ENCODE measurements at regions not wholly inside any gene's neighbourhood (a gene's known extent, or its start where the extent isn't known, plus 50 kb on each side); places are given as distances from the start of the nearest gene placed in this dataset.

DNA sequence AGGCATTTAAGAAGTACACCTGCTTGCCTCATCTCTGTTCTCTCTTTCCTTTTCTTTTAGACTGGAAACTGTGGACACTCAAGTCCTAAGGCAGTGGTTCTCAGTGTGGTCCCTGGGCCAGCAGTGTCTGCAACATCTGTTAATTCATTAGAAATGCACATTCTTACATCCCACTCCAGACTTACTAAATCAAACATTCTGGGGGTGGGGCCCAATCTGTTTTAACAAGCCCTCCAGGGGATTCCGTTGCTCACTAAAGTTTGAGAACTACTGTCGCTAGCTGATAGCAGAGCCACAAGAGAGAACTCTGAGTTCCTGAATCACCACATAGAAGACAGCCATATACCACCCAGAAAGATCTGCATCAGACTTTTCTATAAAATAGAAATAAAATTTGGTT, 430.6 kb downstream of the BCOR start:
- no peaks in the 10 kb centered on the region for H3K9me2 ChIP-seq (ENCODE audit: insufficient read depth, low read length)
- no peak overlapping the region for H3K9ac ChIP-seq (ENCODE audit: low read length)
- no peak overlapping the region for H3K4me2 ChIP-seq (ENCODE audit: low read length)
- no peaks in the 10 kb centered on the region for H3F3A ChIP-seq (ENCODE audit: insufficient read depth, low read length, poor library complexity, severe bottlenecking)
- H3K27me3 ChIP-seq (ENCODE audit: insufficient read depth, low read depth, low read length) = no peaks in the 10 kb centered on the region
- no peaks in the 10 kb centered on the region for H3K36me3 ChIP-seq (ENCODE audit: insufficient read depth, low read length)
- H2AFZ ChIP-seq (ENCODE audit: low read depth, low read length) = no peak overlapping the region
- H3K79me2 ChIP-seq (replicated peaks; ENCODE audit: insufficient read depth, low read length) = no peaks in the 10 kb centered on the region
- no peak overlapping the region for H3K4me3 ChIP-seq (ENCODE audit: low read length)
- H4K20me1 ChIP-seq (ENCODE audit: insufficient read depth) = no peaks in the 10 kb centered on the region
- TF ChIP-seq POLR2AphosphoS5 (IDR thresholded peaks at IDR 0.05) (no peak), CTCF (IDR thresholded peaks at IDR 0.05; ENCODE audit: poor library complexity, severe bottlenecking) (no peak), MXI1 (conservative IDR thresholded peaks at IDR 0.05; ENCODE audit: poor library complexity, severe bottlenecking) (no peak), EP300 (conservative IDR thresholded peaks at IDR 0.05; ENCODE audit: poor library complexity, severe bottlenecking) (no peak), TAF1 (IDR thresholded peaks at IDR 0.05; ENCODE audit: low read depth) (no peak), RAD21 (conservative IDR thresholded peaks at IDR 0.05) (no peak), SMC3 (conservative IDR thresholded peaks at IDR 0.05; ENCODE audit: poor library complexity) (no peak), REST (IDR thresholded peaks at IDR 0.05; ENCODE audit: borderline replicate concordance) (no peak), EZH2 (IDR thresholded peaks at IDR 0.05; ENCODE audit: borderline replicate concordance, insufficient read depth, low read length, poor library complexity, severe bottlenecking) (no peak)
- H3K27ac ChIP-seq (ENCODE audit: low read length) = no peak overlapping the region
- H3K9me3 ChIP-seq (ENCODE audit: low read length) = no peaks in the 10 kb centered on the region

DNA sequence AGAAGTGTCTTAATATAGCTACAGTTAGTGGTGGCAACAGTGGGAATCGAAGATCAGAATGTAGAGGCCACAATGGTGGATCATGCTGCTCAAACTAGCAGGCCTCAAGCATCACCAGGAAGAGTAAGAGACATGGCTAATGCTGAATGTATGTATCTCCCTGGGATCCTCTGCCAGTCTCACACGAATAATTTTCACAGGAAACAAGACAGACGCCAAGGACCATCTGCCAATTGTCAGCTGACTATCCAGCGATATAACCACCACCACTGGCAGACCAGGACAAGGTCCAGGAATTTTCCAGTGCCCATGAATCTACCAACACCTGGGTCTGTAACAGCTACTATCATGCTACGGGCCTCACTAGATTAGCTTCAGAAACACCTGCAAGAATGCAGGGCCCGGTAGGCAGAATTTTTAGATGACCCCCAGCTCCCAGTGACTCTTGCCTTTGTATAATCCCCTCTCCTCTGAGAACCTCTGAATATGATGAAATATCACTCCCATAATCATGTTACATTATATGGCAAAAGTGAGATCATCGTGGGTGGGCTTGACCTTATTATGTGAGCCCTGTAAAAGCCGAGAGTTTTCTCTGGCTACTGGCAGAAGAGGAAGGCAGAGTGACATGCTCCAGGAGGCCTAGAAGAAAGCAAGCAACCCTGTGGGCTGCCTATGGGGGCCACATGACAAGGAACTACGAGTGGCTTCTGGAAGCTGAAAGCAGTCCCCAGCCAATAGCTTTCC, 429.8 kb downstream of the BCOR start:
- no peaks in the 10 kb centered on the region for H3K9me3 ChIP-seq (ENCODE audit: low read length)
- no peak for TF ChIP-seq TAF1 (IDR thresholded peaks at IDR 0.05; ENCODE audit: low read depth)
- no peak for TF ChIP-seq EP300 (conservative IDR thresholded peaks at IDR 0.05; ENCODE audit: poor library complexity, severe bottlenecking)
- no peak for TF ChIP-seq RAD21 (conservative IDR thresholded peaks at IDR 0.05)
- TF ChIP-seq POLR2AphosphoS5 (IDR thresholded peaks at IDR 0.05) = no peak
- TF ChIP-seq CTCF (IDR thresholded peaks at IDR 0.05; ENCODE audit: poor library complexity, severe bottlenecking) = no peak
- no peak for TF ChIP-seq SMC3 (conservative IDR thresholded peaks at IDR 0.05; ENCODE audit: poor library complexity)
- TF ChIP-seq EZH2 (IDR thresholded peaks at IDR 0.05; ENCODE audit: borderline replicate concordance, insufficient read depth, low read length, poor library complexity, severe bottlenecking) = no peak
- TF ChIP-seq MXI1 (conservative IDR thresholded peaks at IDR 0.05; ENCODE audit: poor library complexity, severe bottlenecking) = no peak
- no peak for TF ChIP-seq REST (IDR thresholded peaks at IDR 0.05; ENCODE audit: borderline replicate concordance)
- no peak overlapping the region for H3K4me3 ChIP-seq (ENCODE audit: low read length)
- no peak overlapping the region for H3K27ac ChIP-seq (ENCODE audit: low read length)
- H3K79me2 ChIP-seq (replicated peaks; ENCODE audit: insufficient read depth, low read length) = no peaks in the 10 kb centered on the region
- H3F3A ChIP-seq (ENCODE audit: insufficient read depth, low read length, poor library complexity, severe bottlenecking) = no peaks in the 10 kb centered on the region
- no peak overlapping the region for H3K4me2 ChIP-seq (ENCODE audit: low read length)
- no peak overlapping the region for H3K9ac ChIP-seq (ENCODE audit: low read length)
- no peaks in the 10 kb centered on the region for H4K20me1 ChIP-seq (ENCODE audit: insufficient read depth)
- H3K36me3 ChIP-seq (ENCODE audit: insufficient read depth, low read length) = no peaks in the 10 kb centered on the region
- no peaks in the 10 kb centered on the region for H3K27me3 ChIP-seq (ENCODE audit: insufficient read depth, low read depth, low read length)
- H2AFZ ChIP-seq (ENCODE audit: low read depth, low read length) = no peak overlapping the region
- H3K9me2 ChIP-seq (ENCODE audit: insufficient read depth, low read length) = no peaks in the 10 kb centered on the region
